Iris pigment epithelial cell (primary cell): ENCODE measurements at regions not wholly inside any gene's neighbourhood (a gene's known extent, or its start where the extent isn't known, plus 50 kb on each side); places are given as distances from the start of the nearest gene placed in this dataset.

ENCODE experiments used
- DNase-seq: peaks from one replicate; pipeline ENCODE4 v3.0.0-alpha.2; 2011; ENCODE audit warnings: low read depth

- no peak for DNase-seq
Observed at GRCh38 chr7:25889765-25890164, 262.2 kb upstream of the NFE2L3 start.

GRCh38 chr7:25891591-25891990, 260.4 kb upstream of the NFE2L3 start:
- no peak for DNase-seq

GRCh38 chr7:25893436-25893835, 258.6 kb upstream of the NFE2L3 start:
- DNase-seq, result no peak

- DNase-seq, result no peak
Observed at GRCh38 chr7:25894002-25894901, 257.7 kb upstream of the NFE2L3 start.

GRCh38 chr7:25894902-25895791, 256.9 kb upstream of the NFE2L3 start:
- peak; percentile 14 for DNase-seq

DNA sequence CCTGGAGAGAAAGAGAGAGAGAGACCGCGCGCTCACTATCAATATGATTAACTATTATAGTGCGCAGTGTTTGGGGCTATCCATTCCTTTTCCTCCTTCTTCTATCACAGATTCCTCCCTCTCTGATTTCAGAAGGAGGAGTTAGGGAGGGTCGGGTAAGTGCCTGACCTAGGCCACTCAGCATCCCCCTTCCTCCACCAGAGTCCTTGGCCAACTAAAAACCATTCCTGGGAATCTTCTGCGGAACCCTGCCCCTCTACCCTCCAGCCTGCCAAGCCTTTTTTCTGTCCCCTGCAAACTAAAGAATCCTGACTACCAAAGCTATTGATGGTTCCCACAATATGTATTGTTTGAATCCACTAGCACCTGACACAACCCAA, 256.2 kb upstream of the NFE2L3 start:
- no peak for DNase-seq

- no peak for DNase-seq
Observed at GRCh38 chr7:25897261-25897782, 254.7 kb upstream of the NFE2L3 start.

- DNase-seq, result no peak
Observed at GRCh38 chr7:25900245-25900644, 251.8 kb upstream of the NFE2L3 start.

DNA sequence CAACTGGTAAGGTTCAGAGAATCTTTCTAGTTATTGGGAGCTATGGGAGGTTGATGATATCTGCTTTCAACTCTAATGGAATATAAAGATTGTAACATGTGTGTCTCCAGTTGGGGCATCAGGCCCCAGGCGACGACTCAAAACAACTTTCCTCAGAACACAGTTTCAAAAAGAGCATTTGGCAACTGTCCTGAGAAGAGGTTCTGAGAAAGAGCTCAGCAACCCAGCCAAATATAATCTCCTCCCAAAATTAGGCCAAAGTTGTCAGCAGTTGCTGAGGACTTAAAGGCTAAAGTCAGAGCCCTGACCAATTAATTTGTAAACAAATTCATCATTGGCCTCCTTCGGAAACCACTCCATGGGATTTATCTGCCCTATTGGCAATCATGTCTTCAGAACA, 251.1 kb upstream of the NFE2L3 start:
- DNase-seq, result no peak

- no peak for DNase-seq
Observed at GRCh38 chr7:25901658-25902057, 250.3 kb upstream of the NFE2L3 start.

GRCh38 chr7:25906003-25906402, 246.0 kb upstream of the NFE2L3 start:
- DNase-seq, result no peak

DNA sequence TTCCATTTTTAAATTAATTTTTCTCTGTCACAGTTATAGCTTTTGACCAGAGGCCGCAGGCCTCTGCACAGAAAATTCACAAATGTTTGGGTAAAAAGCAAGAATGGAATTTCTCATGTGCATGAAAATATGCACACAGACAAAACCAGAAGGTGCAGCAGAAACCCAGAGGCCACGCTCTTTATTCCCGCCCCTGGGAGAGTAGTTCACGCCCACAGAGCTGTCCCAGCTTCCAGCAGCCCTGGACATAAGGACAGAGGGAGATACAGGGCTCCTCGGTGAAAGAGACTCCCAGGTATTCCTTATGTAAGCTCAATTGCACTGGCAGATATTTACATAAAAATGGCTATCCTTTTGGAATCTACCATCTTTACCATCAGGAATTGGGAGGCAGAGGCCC, 245.2 kb upstream of the NFE2L3 start:
- DNase-seq, result no peak

DNA sequence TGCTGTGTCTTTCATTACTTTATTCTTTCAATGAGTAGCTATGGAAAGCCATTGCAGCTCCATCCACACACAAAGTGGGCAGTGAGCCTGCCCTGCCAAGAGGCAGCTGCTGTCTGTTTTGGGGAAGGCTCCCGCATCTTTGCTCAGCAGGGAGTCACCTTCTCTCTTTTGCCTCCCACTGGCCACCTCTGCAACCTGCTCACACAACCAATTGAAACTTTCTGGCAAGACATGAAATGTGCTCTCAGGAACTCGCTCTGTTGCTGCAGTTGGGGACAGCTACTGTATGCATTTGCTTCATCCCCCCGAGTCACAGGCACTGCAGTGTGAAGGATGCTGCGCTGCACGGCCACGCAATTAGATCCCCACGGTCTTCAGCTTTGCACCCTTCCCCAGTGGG, 244.8 kb upstream of the NFE2L3 start:
- DNase-seq, result no peak

DNA sequence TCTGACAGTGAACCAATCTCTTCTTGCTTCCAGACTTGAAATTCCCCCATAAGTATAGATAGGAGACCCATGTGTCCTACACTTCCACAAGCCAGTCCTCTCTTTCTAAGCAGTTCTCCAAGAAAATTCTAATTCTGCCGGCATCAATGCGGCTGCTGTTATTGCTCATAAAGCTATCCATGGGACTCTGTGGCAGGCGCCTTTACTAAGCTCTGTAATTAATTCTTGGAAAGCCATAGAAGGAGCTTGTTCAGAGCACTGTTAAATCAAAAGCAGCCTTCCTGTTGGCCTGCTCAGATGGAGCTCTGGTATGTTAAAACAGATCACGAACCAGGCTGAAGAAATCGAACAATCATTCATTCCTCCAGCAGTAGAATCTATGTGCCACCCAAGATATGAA, 244.3 kb upstream of the NFE2L3 start:
- no peak for DNase-seq

GRCh38 chr7:25908154-25908949, 243.6 kb upstream of the NFE2L3 start:
- DNase-seq, result no peak

DNA sequence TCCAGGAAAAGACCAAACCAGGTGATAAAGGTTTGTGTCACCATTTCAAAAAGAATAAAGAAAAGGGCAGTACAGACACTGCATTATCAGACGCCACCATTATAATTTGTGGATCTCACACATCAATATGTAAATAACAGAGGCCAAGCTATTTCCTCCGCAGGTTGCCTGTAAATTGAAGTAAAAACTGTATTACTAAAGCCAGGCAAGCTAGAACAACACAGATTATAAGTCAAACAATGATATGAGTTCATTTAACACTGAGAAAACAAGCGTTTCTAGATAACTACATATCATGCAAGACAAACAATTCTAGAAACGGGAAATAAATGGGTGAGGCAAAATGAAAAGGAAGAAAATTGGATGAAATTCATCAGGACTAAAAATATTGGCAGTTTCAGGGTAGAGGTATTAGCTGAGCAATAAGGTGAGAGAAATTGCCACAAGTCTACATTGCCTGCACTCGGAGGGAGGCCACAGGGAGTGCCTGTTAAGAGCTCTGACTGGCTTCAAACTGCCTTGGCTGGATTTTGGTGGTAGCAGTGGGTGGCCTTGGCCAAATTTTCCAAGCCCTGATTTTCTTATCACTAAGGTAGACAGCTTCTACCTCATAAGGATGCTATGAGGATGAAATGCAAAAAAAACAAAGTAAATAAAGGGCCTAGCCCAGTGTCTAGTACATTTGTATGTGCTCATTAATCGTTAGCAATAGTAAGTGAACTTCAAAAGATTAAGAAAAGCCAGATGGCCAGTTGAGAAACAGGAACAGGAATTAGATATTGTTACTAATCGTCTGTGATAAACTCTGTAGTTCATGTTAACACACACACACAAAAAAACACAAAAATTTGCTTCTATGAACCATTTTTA, 240.0 kb upstream of the NFE2L3 start:
- DNase-seq, result no peak

- no peak for DNase-seq
Observed at GRCh38 chr7:25913598-25914224, 238.3 kb upstream of the NFE2L3 start.

DNA sequence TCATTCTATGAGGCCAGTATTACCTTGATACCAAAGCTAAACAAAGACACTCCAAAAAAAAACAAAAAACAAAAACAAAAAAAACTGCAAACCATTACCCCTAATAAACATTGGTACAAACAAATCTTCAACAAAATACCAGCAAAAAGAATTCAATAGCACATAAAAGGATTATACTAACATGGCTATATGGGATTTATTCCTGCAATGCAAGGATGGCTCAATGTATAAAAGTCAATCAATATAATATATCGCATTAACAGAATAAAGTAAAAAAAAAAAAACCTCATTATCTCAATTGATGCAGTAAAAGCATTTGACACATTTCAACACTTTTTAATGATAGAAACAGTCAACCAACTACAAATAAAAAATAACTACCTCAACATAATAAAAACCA, 233.3 kb upstream of the NFE2L3 start:
- no peak for DNase-seq

GRCh38 chr7:25922296-25922695, 229.7 kb upstream of the NFE2L3 start:
- no peak for DNase-seq

- no peak for DNase-seq
Observed at GRCh38 chr7:25923741-25924460, 228.1 kb upstream of the NFE2L3 start.
